GM21786 (cell line): ENCODE measurements at regions not wholly inside any gene's neighbourhood (a gene's known extent, or its start where the extent isn't known, plus 50 kb on each side); places are given as distances from the start of the nearest gene placed in this dataset.

Experiments
- ATAC-seq: cut with Tn5 transposase; IDR thresholded peaks from one replicate; pipeline ENCODE4 v1.9.1; 2021; ENCODE audit not compliant: unreplicated experiment

DNA sequence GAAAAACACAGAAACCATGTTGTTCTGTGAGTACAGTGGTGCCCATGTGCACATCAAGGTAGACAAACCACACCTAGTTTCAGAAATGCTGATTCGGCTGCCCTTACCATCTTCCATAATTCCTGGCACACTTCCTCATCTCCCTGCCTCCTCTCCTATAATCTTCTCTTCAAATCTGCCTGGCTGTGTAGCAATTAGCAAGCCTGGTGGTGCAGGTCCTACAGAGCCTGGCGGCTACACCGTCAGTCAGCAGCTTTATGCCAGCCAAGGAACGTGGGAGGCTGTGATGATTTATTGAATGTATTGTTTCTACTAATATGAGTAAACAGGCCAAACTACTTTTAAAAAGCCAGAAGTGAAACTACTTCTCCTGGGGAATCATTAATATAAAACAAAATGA lies 106.8 kb downstream of the SEMA6D start:
- ATAC-seq = no peak

DNA sequence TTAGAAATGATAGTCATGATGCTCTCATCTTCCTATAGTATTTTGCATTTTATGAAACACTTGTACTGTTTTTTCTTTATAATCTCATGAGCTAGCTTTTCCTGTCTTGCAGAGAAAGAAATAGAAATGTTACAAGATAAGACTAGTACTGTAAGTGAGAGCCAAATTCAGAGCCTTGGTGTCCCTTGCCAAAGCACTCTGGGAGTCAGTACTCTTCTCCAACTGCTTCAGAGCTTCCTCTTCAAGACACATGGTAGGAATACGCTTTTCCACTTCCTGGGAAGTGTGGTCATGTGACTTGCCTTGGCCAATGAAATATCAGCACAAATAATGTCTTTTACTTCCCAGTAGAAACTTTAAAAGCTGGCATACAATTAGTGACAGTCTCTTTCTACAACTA lies 112.4 kb downstream of the SEMA6D start:
- ATAC-seq = no peak

DNA sequence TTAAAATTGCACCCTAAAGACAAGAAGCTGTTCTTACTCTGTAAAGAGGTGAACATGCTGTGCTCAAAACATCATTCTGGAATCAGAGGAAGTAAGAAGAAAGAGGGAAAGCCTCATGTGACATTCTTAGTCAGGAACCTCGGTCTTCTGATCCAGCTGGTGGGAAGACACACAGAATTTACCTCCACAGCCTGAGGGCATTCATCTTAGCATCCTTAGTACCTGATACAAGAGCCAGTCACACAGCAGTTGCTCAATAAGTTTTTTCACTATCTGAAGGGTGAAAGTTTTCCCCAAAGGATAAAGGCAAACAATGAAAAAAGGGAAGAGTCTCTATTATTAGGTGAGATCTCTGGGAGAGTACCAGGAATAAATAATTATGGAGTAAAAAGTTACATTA lies 116.8 kb downstream of the SEMA6D start:
- ATAC-seq = no peak

DNA sequence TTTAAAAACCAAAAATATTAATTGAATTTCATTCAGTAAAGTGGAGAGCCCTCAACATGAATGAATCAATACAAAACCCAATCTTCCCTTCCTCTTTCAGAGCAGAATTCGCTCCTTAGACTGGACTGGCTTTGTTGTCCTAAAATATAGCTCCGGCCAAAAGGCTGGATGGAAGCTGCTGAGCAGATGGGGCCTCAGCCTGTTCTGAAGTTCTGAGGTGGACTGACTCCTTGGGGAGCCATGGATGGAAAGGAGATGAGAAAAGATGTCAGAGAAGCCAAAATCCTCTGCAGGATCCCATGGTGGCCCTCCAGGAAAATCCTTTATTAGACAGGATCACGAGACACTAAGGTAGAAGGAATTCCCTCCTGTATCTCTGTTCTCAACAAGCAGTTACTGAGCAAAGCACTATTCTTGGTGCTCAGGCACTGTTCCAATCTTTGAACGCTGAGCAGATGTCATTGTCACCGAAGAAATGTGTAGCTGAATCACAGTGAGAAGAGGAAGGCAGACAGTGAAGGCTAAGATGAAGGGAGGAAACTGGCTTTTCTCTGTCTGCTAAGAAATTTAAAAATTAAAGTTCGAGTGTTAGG lies 122.0 kb downstream of the SEMA6D start:
- ATAC-seq = no peak

DNA sequence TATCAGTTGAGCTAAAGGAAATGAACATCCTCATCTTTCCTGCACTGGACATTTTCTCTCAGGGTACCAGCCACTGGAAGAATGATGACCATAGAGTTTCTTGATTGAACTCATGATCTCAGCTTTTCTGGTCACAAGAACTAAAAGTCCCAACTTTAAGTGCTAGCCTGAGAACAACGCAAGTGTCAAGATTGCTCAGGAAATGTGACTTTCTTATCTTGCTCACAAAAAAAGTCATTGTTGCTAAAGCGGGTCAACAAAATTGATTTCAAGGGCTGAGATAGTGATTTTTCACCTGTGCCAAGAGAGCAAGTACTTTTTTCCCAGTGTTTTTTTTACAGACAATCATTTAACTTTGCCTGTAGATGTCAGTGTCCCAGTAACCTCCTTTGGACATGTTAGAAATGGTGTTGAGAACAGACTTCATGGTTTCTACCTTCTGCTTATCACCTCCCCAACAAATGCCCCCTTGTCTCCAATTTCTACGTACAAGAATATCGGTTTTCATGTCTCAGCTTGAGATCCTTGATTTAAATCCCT lies 125.9 kb downstream of the SEMA6D start:
- no peak for ATAC-seq

DNA sequence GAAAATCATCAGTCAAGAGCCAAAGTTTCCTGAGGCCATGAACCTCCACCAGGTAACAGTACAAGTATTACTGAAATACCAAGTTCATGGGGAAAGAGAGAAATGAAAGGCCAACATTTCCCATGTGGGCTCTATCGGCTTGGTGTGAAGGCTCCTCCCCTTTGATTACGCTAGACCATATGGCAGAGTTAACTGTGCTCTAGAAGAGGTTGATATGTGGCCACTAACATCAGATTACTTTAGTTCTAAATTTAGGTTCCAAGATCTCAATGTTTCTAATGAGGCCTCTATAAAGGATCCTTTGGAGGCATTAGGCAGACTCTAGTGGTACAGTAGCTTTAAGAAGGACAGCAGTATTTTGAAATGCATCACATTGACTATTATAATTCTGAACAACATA lies 127.1 kb downstream of the SEMA6D start:
- no peak for ATAC-seq

DNA sequence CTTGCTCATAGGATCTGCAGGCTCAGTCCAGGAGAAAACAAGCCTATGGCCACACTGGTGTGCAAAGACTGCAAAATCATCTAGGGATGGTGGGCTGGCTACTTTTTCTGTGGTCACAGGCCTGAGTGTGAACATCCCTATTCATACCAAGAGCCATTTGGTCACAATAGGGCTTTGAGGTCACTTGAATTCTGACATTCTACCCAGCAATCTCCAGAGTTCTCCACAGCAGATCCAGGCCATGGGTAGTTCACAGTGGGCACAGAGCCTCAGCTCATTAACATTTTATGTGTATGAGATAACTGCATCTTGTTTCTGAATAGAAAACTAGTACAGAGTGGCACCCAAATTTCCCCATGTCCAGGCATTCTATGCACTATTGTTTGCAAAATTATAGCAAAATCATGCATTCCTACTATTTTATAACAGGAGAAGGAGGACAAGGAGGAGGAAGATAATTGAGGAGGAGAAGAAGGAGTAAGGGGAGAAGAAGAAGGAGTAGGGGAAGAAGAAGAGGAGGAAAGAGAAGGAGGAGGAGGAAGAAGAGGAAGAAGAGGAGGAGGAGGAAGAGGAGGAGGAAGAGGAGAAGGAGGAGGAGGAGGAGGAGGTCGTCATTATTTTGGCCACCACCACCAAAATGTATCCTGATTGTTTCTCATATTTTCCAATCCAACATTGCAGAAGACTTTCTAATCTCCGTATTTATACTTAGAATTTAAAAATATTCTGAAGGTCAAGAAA lies 129.0 kb downstream of the SEMA6D start:
- ATAC-seq = no peak

DNA sequence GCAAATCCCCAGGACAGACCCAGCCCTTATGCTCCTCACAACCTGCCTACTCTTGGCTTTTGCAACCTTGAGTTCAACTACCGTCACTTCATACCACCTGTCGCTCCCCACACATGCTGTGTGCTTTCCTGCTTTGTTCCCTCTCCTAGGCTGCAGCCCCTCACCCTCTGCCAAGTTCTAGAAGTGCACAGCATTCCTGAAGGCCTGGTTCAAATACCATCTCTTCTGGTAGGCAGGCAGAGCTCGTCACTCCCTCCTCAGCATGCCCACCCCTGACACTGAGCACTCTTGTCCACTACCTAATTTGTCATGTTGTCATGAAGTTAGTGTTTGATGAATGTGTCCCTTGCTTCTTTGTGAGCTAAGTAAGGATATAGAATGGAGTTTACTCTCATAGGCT lies 129.6 kb downstream of the SEMA6D start:
- no peak for ATAC-seq

DNA sequence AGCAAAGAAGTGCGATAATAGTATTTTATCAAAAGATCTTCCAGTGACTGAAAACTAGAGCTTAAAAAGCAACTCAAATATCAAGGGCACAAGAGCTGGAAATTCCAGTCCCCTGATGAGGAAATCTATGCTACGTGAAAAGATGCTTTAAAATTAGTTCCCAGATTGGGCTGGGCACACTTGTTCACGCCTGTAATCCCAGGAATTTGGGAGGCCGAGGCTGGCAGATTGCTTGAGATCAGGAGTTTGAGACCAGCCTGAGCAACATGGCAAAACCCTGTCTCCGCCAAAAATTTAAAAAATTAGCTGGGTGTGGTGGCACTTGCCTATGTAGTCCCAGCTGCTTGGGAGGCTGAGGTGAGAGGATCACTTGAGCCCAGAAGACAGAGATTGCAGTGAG lies 138.8 kb downstream of the SEMA6D start:
- ATAC-seq = no peak

DNA sequence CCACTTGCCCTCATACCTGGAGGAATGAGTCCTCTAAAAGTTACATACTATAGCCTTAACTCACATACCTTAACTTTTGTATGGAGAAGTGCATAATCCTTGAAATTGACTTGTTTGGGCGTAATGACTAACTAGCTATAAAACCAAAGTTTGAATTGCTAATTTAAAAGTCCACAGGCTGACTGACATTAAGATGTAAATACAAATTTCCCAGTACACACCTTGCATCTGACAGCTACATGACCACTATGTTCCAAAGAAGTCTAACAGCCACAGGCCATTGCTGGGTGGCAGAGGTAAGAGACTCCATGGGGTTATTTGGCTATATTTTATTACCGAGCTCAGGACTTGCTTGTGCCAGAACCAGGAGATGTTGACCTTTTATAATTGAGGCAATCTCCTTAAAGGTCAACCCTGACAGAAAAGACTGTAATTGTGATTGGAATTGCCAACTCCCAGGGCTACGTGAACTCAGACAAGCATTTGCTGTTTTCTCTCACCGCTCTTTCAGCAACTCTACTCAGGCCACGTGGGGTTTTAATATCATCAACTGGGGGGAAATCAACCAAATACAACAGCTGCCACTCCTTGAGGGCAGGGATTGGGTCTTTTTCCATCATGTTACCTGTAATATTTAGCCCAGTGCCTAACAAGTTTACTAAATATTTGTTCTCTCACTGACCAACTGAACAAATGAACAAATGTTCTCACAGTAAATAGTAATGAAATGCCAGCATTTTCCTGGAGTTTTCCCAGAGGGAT lies 139.9 kb downstream of the SEMA6D start:
- ATAC-seq = no peak

DNA sequence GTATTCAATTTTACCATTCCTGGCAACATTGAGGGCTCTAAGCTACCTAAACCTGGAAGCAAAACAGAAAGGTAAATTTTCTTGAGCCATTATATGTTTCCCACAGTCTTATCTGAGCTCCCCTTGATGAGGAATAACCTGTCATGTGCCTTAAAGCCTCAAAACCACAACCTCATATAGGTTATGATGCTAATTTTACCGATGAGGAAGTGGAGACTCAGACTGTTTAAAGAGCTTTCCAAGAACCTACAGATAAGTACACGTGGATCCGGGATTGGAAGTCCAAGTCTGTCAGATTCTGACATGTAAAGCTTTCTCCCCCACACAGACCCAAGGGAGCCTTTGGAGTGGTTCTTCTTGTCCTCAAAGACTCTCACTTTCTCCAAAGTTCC lies 140.5 kb downstream of the SEMA6D start:
- no peak for ATAC-seq

DNA sequence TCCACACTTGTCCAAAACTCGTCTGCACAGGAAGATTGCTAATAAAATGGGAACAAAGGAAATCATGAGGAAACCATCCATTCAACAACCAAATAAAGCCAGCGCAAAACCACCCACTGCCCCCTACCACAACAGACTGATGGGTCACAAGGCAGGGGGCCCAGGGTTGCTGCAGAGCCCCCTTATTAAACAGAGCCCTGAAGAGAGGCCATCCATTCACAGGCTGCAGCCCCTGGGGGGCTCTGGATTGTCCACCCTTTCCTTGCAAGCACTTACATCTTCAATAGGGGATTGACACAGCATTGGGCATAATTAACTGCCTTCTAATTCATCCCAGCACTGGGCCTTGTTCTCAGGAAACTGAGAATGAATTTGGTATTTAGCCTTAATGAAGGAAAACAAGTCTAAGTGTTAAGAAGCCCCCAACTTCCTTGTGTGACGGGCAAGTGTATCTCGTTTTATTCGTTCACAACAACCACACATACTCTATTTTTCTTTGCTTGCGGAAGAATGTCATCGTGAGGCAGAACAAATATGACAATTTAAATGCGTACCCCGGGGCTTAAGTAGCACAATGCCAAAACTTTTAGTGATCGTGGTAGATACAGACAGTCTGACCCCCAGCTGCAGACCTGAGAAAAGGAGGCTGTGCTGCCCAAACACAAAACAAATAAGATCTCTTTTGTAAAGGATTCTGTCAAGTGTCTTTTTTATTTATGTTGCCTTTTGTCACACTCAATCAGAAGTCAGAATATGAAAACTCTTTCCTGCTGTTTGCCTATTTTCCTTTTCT lies 144.0 kb downstream of the SEMA6D start:
- ATAC-seq = no peak

DNA sequence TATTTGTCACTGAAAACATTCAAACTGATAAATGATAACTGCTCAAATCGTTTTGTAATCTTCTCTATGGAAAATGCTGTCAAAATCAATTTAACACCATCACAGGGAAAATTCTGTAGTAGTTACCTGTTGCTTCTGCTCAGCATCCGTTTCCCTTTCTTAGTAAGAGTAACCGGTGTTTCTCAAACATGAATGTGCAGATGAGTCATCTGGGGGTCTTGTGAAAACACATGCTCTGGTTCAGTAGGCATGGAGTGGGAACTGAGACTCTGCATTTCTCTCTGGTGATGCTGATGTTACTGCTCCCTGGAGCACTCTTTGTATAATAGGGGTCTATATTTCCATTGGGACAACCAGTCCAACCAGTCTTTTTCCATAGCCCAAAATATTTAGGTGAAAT lies 145.1 kb downstream of the SEMA6D start:
- ATAC-seq = no peak

DNA sequence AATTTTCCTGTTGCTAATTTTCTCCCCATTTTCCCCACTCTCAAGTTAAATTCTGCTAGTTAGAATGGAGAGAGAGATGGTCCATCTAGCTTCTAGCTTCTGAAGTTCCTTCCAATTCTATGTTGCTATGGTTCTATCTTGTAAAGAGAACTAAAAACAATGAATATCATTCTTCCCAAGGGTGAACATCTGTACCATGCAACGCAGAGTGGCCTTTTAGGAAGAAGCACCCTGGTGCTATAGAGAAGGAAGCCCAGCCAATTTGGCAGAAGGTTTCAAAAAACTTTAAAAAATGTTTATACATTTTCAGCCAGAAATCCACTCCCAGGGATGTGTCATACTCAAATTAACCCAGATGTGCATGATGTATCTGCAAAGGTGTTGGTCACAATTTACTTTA lies 149.1 kb downstream of the SEMA6D start:
- ATAC-seq = no peak

DNA sequence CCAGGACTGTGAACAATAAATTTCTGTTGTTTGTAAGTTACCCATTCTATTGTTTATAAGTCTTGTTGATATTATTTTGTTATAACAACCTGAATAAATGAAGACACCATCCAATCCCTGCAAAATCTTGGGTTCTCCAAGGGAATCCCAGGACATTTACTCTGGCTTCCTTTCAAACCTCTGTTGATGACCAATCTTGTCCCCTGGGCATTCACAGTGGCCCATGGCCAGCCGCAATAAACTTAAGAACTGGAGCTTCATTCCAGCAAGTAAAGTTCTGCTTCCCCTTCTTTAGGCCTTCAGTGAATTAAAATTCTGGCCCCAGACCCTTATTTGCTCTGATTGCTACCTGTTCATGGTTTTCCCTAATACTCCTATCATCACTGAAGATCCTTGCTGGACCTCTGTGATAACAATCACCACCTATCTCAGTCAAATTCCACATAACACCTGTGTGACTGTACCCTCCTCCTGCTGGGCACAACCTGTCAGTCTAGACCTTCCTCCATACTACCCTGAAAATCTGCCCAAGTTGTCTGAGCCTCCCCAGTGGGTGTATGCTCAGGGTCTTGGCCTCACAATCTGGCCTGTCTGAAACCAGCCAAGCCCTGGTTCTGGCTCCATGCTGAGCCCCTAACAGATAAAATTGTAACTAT lies 153.1 kb downstream of the SEMA6D start:
- ATAC-seq = no peak

DNA sequence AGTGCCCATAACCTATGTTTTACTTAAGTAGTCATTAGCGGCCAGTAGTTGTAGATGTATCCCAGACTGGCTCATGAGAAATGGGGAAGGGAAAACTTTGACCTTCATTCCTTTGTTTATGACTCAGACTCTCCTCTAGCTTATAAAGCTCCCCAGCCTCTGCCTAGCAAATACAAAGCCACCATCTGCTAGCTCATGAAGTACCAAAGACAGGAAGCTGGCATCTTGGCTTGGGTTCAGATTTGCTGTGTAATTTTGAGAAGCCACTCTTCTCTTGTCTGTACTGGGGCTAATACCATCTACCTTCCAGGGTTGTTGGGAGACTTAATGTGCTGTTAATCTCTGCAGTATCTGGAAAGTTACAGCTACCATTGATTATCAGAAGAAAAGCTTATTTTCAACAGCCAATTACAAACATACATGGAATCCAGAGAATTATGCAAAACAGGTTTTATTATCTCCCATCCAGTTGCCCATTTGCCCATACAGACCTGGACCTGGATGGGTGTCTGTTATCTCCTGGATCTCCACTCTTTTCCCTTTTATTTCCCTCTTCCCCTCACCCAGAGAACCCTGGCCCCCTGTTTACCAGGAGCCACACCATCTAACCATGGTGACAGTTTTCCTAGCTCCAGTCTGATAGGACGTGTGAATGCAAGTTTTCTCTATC lies 153.8 kb downstream of the SEMA6D start:
- no peak for ATAC-seq

DNA sequence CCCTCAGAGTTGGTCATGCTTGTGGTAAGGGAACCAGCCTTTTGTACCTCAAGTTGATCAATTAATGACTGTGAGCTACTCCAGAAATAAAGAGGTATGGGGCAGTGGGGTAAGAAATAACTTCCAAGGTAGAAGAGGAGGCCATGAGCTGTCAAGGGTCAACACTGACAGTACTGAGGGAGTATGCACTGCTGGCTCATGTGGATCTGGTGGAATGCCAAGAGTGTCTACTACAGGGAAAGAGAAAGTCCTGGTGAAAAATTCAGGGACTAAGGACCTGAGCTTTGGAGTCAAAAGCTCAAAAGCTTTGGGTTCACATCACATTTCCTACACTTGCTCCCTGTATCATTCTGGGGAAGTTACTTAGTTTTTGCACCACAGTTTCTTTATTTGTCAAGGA lies 154.9 kb downstream of the SEMA6D start:
- ATAC-seq = no peak

DNA sequence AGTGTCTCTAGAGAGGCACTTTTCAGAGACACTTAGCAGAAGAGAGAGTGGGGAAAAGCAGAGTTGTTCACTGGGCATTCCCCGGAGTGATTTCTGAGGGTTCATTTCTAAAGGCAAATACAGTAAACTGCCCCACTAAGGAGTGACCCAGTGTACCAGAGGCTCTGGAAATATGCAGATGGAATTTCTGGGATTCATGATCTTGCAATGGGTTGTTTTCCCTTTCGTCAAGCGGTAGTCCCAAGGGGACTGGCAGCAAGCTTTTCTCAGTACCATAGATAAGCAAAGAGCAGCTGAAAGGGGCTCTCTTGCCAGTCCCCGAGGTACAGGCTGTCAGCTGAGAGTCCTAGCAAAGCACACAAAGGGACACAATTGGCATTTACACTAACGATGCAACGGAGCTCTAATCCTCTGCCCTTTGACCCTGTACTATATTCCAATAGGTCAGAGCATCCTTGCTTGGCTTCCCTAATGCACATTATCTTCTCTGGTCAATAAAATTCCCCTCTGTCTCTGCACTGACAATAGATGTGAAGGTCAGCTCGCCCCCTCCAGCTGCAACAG lies 155.6 kb downstream of the SEMA6D start:
- no peak for ATAC-seq

DNA sequence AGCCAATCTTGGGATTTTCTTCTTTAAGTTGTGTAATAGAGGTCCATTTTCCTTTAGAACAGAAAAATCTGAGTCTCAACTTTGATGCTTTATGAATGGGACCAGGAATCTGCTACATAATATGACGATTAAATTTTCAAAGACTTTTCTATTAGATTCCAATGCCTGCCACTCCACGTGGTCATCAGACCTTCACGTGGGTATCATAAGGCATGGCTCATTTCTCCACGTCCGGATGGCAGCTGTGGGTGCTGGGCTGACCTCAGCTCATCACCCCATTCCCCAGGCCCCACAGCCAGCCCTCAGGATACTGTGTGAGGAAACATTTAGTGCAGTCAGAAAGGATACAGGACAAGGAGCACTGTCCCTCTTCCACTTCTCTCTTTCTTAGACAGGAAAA lies 159.7 kb downstream of the SEMA6D start:
- no peak for ATAC-seq

DNA sequence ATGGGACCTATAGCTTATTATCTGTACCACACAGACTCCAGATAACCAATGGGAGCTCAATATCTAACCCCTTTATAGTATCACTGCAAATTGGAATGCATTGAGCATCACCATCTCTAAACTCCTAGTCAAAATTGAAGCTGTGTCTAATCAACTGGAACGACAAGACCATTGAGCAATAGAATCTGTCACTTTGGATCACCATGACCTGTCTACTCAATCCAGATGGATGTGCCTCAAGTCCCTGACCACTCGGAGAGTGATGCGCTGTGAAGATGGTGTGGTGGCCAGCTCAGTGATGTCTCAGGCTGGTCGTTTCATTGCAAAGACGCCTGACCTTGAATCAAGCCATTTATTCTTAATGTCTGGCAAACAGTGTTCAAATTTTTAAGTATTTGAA lies 160.5 kb downstream of the SEMA6D start:
- ATAC-seq = no peak
